Thyroid gland (tissue), 4 donors: ENCODE measurements at regions not wholly inside any gene's neighbourhood (a gene's known extent, or its start where the extent isn't known, plus 50 kb on each side); places are given as distances from the start of the nearest gene placed in this dataset.

Experiments used
- POLR2A ChIP-seq, 2 donors: fragments of 450-650 bp; IDR thresholded peaks; one replicate each; pipeline ENCODE4 v1.6.1; 2017; ENCODE audit warnings: antibody characterized with exemption in 2 of 2, mild to moderate bottlenecking in 2 of 2, moderate library complexity in 1 of 2
- TF ChIP-seq, protein P1 (sequence below), 6 experiments: fragments of 200-600 bp in 3 of 6; fragments of 450-650 bp in 3 of 6; sonication (generic) in 3 of 6; IDR thresholded peaks; one replicate each; pipeline ENCODE4 v1.5.1; 2016 to 2019; ENCODE audit warnings: antibody characterized with exemption in 6 of 6, mild to moderate bottlenecking in 2 of 6, inconsistent platforms in 1 of 6, moderate library complexity in 1 of 6

GRCh38 chr20:16824664-16825063 is 76.5 kb downstream of the OTOR start:
- TF ChIP-seq, protein P1, sequence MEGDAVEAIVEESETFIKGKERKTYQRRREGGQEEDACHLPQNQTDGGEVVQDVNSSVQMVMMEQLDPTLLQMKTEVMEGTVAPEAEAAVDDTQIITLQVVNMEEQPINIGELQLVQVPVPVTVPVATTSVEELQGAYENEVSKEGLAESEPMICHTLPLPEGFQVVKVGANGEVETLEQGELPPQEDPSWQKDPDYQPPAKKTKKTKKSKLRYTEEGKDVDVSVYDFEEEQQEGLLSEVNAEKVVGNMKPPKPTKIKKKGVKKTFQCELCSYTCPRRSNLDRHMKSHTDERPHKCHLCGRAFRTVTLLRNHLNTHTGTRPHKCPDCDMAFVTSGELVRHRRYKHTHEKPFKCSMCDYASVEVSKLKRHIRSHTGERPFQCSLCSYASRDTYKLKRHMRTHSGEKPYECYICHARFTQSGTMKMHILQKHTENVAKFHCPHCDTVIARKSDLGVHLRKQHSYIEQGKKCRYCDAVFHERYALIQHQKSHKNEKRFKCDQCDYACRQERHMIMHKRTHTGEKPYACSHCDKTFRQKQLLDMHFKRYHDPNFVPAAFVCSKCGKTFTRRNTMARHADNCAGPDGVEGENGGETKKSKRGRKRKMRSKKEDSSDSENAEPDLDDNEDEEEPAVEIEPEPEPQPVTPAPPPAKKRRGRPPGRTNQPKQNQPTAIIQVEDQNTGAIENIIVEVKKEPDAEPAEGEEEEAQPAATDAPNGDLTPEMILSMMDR (IDR thresholded peaks at IDR 0.05): no peak
- no peak for TF ChIP-seq POLR2A (IDR thresholded peaks at IDR 0.05)
